ENCODE measurements at regions not wholly inside any gene's neighbourhood (a gene's known extent, or its start where the extent isn't known, plus 50 kb on each side); places are given as distances from the start of the nearest gene placed in this dataset.
"Not testable (repeated sequence)": the region's sequence is repeated elsewhere in the genome, so short reads cannot be mapped to it uniquely, and the experiment has no call there.

DNA sequence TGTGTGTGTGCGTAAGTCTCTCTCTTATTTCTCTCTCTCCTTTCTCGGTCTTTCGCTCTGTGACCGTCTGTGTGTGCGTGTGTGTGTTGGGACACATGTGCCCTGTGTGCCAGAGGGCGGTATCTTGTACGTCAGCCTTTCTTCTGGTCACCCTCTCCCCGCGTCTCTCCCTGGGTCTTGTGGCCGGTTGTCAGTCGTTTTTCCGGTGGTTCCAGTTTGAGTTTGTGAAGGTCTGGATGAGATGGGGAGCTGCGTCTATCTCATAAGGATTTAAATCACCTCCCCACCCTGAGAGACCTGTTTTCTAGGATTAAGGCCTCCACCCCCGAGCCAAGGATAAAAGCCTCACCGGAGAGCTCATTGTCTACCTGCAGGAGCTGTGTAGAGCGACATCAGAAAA is 295.5 kb upstream of the ZNF337 start:
- H3K9ac ChIP-seq = no peak overlapping the region
- WGBS, 2 experiments (ENCODE audit: low coverage in 1 of 2, low lambda C conversion rate in 2 of 2, missing lambda C conversion rate in 2 of 2) = 61 to 62% methylated on average over 15 to 16 of the region's 16 CpGs
- no peaks in the 10 kb centered on the region for H3K36me3 ChIP-seq (ENCODE audit: low read depth)
- H4K20me1 ChIP-seq (ENCODE audit: insufficient read depth) = no peaks in the 10 kb centered on the region
- no peaks in the 10 kb centered on the region for H3K4me1 ChIP-seq (ENCODE audit: insufficient read depth)
- in situ Hi-C loops (cut with MboI) = no loop called here
- no peak overlapping the region for H3K4me2 ChIP-seq (ENCODE audit: unreplicated experiment)
- no peaks in the 10 kb centered on the region for H3K9me2 ChIP-seq (ENCODE audit: insufficient read depth)
- H2AFZ ChIP-seq = no peak overlapping the region
- no peaks in the 10 kb centered on the region for H3F3A ChIP-seq (ENCODE audit: insufficient read depth)
- TF ChIP-seq EZH2 (IDR thresholded peaks at IDR 0.05; ENCODE audit: insufficient read depth, poor library complexity, severe bottlenecking) (no peak), EZH2phosphoT487 (IDR thresholded peaks at IDR 0.05; ENCODE audit: insufficient read depth, low read depth) (no peak)
- DNase-seq = no peak
- no peaks in the 10 kb centered on the region for H3K79me2 ChIP-seq (ENCODE audit: insufficient read depth)
- H3K27me3 ChIP-seq (replicated peaks; ENCODE audit: insufficient read depth) = peaks cover 4% of the 10 kb centered on the region; the same call in 1 of the 2 replicates
- H3K4me3 ChIP-seq = no peak overlapping the region
- no peaks in the 10 kb centered on the region for H3K9me3 ChIP-seq (ENCODE audit: low read depth)
- no peak overlapping the region for H3K27ac ChIP-seq

DNA sequence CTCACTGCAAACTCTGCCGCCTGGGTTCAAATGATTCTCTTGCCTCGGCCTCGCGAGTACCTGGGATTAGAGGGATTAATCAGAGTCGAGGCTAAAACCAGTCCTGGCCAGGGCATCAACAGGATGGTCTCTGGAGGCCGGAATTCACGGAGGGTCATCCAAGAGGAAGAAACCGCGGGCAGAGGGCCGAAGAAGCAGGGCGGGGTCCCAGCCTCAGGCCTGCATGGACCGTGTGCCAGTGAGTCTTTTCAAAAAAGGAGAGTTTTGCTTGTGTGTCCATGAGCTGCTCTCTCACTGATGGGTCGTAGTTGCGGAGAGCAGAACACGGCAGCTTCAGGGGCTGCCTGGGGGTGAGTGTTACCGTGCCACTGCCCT is 295.1 kb upstream of the ZNF337 start:
- no peaks in the 10 kb centered on the region for H3F3A ChIP-seq (ENCODE audit: insufficient read depth)

DNA sequence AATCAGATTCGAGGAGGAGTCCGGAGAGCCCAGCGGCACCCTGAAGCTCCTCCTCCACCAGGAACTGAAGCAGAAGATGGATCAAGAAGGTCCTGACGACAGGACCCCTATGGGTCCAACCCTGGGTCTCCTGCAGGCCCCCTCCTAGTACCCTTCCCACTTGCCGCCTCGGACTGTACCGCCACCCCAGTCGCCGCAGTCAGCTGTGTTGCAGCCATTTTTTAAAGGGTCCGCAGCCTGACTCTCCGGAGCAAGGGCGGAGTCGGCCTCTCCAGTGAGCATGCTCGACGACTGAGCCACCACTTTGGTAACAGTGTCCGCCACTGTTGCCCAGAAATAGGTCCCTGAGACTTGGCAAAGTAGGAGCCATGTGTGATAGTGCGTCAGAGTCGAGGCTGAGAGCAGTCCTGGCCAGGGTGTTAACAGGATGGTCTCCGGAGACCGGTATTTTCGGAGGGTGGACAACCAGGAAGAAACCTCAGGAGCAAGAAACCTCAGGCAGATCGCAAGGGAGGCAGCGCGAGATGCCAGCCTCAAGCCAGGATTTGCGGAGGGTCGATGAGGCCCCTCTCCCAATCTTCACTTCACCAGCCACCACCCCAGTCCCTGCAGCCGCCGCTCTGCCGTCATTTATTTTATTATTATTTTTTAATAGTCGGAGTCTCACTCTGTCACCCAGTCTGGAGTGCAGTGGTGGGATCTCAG is 294.6 kb upstream of the ZNF337 start:
- Histone ChIP-seq H3K9ac (no peak overlapping the region), H3F3A (ENCODE audit: insufficient read depth) (no peaks in the 10 kb centered on the region), H3K4me1 (ENCODE audit: insufficient read depth) (no peaks in the 10 kb centered on the region), H3K27ac (no peak overlapping the region), H3K9me3 (ENCODE audit: low read depth) (no peaks in the 10 kb centered on the region), H3K4me3 (no peak overlapping the region), H3K9me2 (ENCODE audit: insufficient read depth) (no peaks in the 10 kb centered on the region), H2AFZ (no peak overlapping the region), H3K36me3 (ENCODE audit: low read depth) (no peaks in the 10 kb centered on the region), H4K20me1 (ENCODE audit: insufficient read depth) (no peaks in the 10 kb centered on the region), H3K4me2 (ENCODE audit: unreplicated experiment) (no peak overlapping the region), H3K27me3 (replicated peaks; ENCODE audit: insufficient read depth) (peaks cover 4% of the 10 kb centered on the region; the same call in 1 of the 2 replicates), H3K79me2 (ENCODE audit: insufficient read depth) (no peaks in the 10 kb centered on the region)
- no peak for TF ChIP-seq EZH2phosphoT487 (IDR thresholded peaks at IDR 0.05; ENCODE audit: insufficient read depth, low read depth)
- no peak for TF ChIP-seq EZH2 (IDR thresholded peaks at IDR 0.05; ENCODE audit: insufficient read depth, poor library complexity, severe bottlenecking)
- 81 to 82% methylated on average over 30 of the region's 30 CpGs for WGBS, 2 experiments (ENCODE audit: low coverage in 1 of 2, low lambda C conversion rate in 2 of 2, missing lambda C conversion rate in 2 of 2)
- DNase-seq = no peak
- in situ Hi-C loops (cut with MboI) = no loop called here

More for the DNA sequence above, 295.1 kb upstream of the ZNF337 start:
- H3K27me3 ChIP-seq (replicated peaks; ENCODE audit: insufficient read depth) = peaks cover 4% of the 10 kb centered on the region; the same call in 1 of the 2 replicates
- no peak for TF ChIP-seq EZH2phosphoT487 (IDR thresholded peaks at IDR 0.05; ENCODE audit: insufficient read depth, low read depth)
- no peak for TF ChIP-seq EZH2 (IDR thresholded peaks at IDR 0.05; ENCODE audit: insufficient read depth, poor library complexity, severe bottlenecking)
- H3K36me3 ChIP-seq (ENCODE audit: low read depth) = no peaks in the 10 kb centered on the region
- no peak overlapping the region for H3K4me2 ChIP-seq (ENCODE audit: unreplicated experiment)
- no peaks in the 10 kb centered on the region for H3K4me1 ChIP-seq (ENCODE audit: insufficient read depth)
- no peaks in the 10 kb centered on the region for H3K9me2 ChIP-seq (ENCODE audit: insufficient read depth)
- no peaks in the 10 kb centered on the region for H3K9me3 ChIP-seq (ENCODE audit: low read depth)
- DNase-seq = no peak
- H3K79me2 ChIP-seq (ENCODE audit: insufficient read depth) = no peaks in the 10 kb centered on the region
- no peak overlapping the region for H3K27ac ChIP-seq
- no peak overlapping the region for H3K9ac ChIP-seq
- no peak overlapping the region for H3K4me3 ChIP-seq
- in situ Hi-C loops (cut with MboI) = no loop called here
- no peak overlapping the region for H2AFZ ChIP-seq
- no peaks in the 10 kb centered on the region for H4K20me1 ChIP-seq (ENCODE audit: insufficient read depth)
- 75 to 76% methylated on average over 16 of the region's 16 CpGs for WGBS, 2 experiments (ENCODE audit: low coverage in 1 of 2, low lambda C conversion rate in 2 of 2, missing lambda C conversion rate in 2 of 2)

DNA sequence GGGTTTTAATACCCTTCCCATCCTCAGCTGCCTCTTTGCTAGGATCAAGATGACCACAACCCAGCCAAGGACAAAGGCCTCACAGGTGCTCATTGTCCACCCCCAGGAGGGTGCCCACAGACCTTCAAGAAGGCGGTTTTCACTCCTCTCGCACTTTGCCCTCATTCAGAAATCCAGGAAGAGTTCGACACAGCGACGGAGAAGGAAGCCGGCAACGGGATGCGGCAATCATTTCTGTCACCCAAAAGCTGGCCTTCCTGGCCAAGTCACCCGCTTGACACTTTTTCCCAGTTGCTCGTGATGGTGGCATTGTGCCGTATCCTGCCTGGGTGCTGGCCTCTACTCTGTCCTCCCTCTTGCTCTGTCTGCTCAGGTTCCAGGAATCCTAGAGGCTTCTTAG is 293.0 kb upstream of the ZNF337 start:
- H3K4me2 ChIP-seq (ENCODE audit: unreplicated experiment) = not testable (repeated sequence)

DNA sequence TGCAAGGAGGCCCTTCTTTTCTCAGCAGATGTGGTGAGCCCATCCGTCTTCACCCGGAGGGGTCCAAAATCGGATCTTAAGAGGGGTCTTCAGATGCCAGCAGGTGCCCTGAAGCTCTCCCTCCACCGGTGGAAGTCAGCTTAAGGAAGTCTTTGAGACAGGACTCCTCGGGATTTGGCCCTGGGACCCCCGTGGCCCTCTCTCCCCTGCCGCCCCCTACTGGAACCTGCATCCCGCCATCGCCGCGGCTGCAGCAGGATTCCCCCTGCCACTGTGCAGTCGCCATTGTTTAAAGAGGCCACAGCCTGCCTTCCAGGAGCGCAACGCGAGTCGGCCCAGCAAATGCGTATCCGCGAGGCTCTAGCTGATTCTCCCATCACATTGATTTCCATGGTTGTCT is 292.5 kb upstream of the ZNF337 start:
- 0 out of 2 replicates have a peak, but pooled peaks cover 4% of the 10 kb centered on the region for H3K27me3 ChIP-seq (replicated peaks; ENCODE audit: insufficient read depth)
- H3F3A ChIP-seq (ENCODE audit: insufficient read depth) = no peaks in the 10 kb centered on the region
- no peaks in the 10 kb centered on the region for H3K9me2 ChIP-seq (ENCODE audit: insufficient read depth)
- H3K4me2 ChIP-seq (ENCODE audit: unreplicated experiment) = no peak overlapping the region
- no peaks in the 10 kb centered on the region for H3K4me1 ChIP-seq (ENCODE audit: insufficient read depth)
- no peak overlapping the region for H3K9ac ChIP-seq
- 82 to 88% methylated on average over 16 to 19 of the region's 19 CpGs for WGBS, 2 experiments (ENCODE audit: low coverage in 1 of 2, low lambda C conversion rate in 2 of 2, missing lambda C conversion rate in 2 of 2)
- in situ Hi-C loops (cut with MboI) = no loop called here
- H3K27ac ChIP-seq = no peak overlapping the region
- DNase-seq = no peak
- H3K79me2 ChIP-seq (ENCODE audit: insufficient read depth) = no peaks in the 10 kb centered on the region
- H3K36me3 ChIP-seq (ENCODE audit: low read depth) = no peaks in the 10 kb centered on the region
- H3K4me3 ChIP-seq = no peak overlapping the region
- TF ChIP-seq EZH2phosphoT487 (IDR thresholded peaks at IDR 0.05; ENCODE audit: insufficient read depth, low read depth) = no peak
- TF ChIP-seq EZH2 (IDR thresholded peaks at IDR 0.05; ENCODE audit: insufficient read depth, poor library complexity, severe bottlenecking) = no peak
- no peak overlapping the region for H2AFZ ChIP-seq
- no peaks in the 10 kb centered on the region for H3K9me3 ChIP-seq (ENCODE audit: low read depth)
- H4K20me1 ChIP-seq (ENCODE audit: insufficient read depth) = no peaks in the 10 kb centered on the region

More for the DNA sequence above, 293.0 kb upstream of the ZNF337 start:
- H3K79me2 ChIP-seq (ENCODE audit: insufficient read depth); H2AFZ ChIP-seq; H3K9me2 ChIP-seq (ENCODE audit: insufficient read depth); H4K20me1 ChIP-seq (ENCODE audit: insufficient read depth); H3K36me3 ChIP-seq (ENCODE audit: low read depth); H3F3A ChIP-seq (ENCODE audit: insufficient read depth); H3K9ac ChIP-seq; H3K27me3 ChIP-seq (replicated peaks; ENCODE audit: insufficient read depth); H3K4me1 ChIP-seq (ENCODE audit: insufficient read depth); H3K4me3 ChIP-seq; in situ Hi-C loops (cut with MboI); H3K9me3 ChIP-seq (ENCODE audit: low read depth); H3K27ac ChIP-seq; DNase-seq: not testable (repeated sequence)
- WGBS, 2 experiments (ENCODE audit: low coverage in 1 of 2, low lambda C conversion rate in 2 of 2, missing lambda C conversion rate in 2 of 2) = 79 to 85% methylated on average over 11 of the region's 11 CpGs

DNA sequence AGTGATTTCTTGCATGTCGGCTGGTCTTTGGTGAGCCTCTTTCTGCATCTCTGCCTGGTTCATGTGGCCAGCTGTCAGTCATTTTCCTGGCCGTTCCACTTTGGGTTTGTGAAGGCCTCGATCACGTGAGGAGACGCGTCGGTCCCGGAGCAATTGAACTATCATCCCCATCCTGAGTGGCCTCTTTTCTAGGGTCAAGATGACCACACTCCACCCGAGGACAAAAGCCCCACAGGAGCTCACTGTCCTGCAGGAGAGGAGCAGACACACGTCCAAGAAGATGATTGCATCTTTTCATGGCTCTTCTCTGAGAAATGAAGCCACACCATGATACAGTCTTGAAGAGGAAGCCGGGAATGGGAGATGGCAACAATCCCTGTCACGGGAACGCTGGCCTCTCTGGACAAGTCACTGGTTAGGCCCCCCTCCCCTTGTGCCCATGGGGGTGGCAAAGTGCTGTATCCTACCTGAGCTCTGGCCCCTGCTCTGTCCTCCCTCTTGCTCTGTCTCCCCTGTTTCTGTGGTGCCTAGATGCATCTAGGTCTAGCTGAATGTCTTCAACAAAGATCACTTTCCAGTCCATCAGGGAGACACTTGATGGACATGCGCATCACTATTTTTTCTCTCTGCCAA is 291.4 kb upstream of the ZNF337 start:
- H3K79me2 ChIP-seq (ENCODE audit: insufficient read depth); H2AFZ ChIP-seq; DNase-seq; H3K4me1 ChIP-seq (ENCODE audit: insufficient read depth); H3K36me3 ChIP-seq (ENCODE audit: low read depth); H3F3A ChIP-seq (ENCODE audit: insufficient read depth); H3K9ac ChIP-seq; H3K4me3 ChIP-seq; H3K27me3 ChIP-seq (replicated peaks; ENCODE audit: insufficient read depth); H3K27ac ChIP-seq; in situ Hi-C loops (cut with MboI); H3K4me2 ChIP-seq (ENCODE audit: unreplicated experiment); H3K9me3 ChIP-seq (ENCODE audit: low read depth); H4K20me1 ChIP-seq (ENCODE audit: insufficient read depth); H3K9me2 ChIP-seq (ENCODE audit: insufficient read depth): not testable (repeated sequence)
- WGBS, 2 experiments (ENCODE audit: low coverage in 1 of 2, low lambda C conversion rate in 2 of 2, missing lambda C conversion rate in 2 of 2) = 65 to 66% methylated on average over 14 of the region's 14 CpGs

Data from GM23248 (cell line).